Neural progenitor cell (in vitro differentiated cells): ENCODE measurements at regions not wholly inside any gene's neighbourhood (a gene's known extent, or its start where the extent isn't known, plus 50 kb on each side); places are given as distances from the start of the nearest gene placed in this dataset.
A peak's percentile ranks its signal among the peaks of the same experiment; 100 is the strongest.

ENCODE experiments used
- DNase-seq: peaks from one replicate; pipeline ENCODE4 v3.0.0-alpha.2; 2016; ENCODE audit warnings: low spot score
- H2AFZ ChIP-seq: fragments of 200-600 bp; sonication (generic); replicated peaks from 2 replicates; pipeline ENCODE4 v1.6.1; 2016; ENCODE audit warnings: antibody characterized with exemption
- H3F3A ChIP-seq: fragments of 200-600 bp; sonication (generic); 2 replicates; pipeline ENCODE4 v1.6.1; 2016; ENCODE audit warnings: antibody characterized with exemption, low read depth
- H3K27ac ChIP-seq: fragments of 200-600 bp; sonication (generic); 2 replicates; pipeline ENCODE4 v1.5.1; 2016; ENCODE audit warnings: mild to moderate bottlenecking
- H3K27me3 ChIP-seq: fragments of 200-600 bp; sonication (generic); 2 replicates; pipeline ENCODE4 v1.6.1; 2016; ENCODE audit warnings: mild to moderate bottlenecking, moderate library complexity
- H3K36me3 ChIP-seq: fragments of 200-600 bp; sonication (generic); 2 replicates; pipeline ENCODE4 v1.5.1; 2016
- H3K4me1 ChIP-seq: fragments of 200-600 bp; sonication (generic); 2 replicates; pipeline ENCODE4 v1.6.1; 2016; ENCODE audit warnings: mixed run types
- H3K4me2 ChIP-seq: fragments of 200-600 bp; sonication (generic); 2 replicates; pipeline ENCODE4 v1.6.1; 2016
- H3K4me3 ChIP-seq: fragments of 200-600 bp; sonication (generic); 2 replicates; pipeline ENCODE4 v1.5.1; 2016
- H3K79me2 ChIP-seq: fragments of 200-600 bp; sonication (generic); 2 replicates; pipeline ENCODE4 v1.6.1; 2016; ENCODE audit warnings: low read depth
- H3K9ac ChIP-seq: fragments of 200-600 bp; sonication (generic); 2 replicates; pipeline ENCODE4 v1.6.1; 2016
- H3K9me3 ChIP-seq: fragments of 200-600 bp; sonication (generic); 2 replicates; pipeline ENCODE4 v1.5.1; 2016; ENCODE audit warnings: low read depth
- H4K20me1 ChIP-seq: fragments of 200-600 bp; sonication (generic); 2 replicates; pipeline ENCODE4 v1.6.1; 2016; ENCODE audit warnings: low read depth
- H3K27ac Mint-ChIP-seq: 3 replicates; pipeline ENCODE4 v1.8.0; 2021; ENCODE audit warnings: mixed read lengths
- H3K27me3 Mint-ChIP-seq: 2 replicates; pipeline ENCODE4 v1.8.0; 2022; ENCODE audit warnings: low read depth, mild to moderate bottlenecking, inconsistent platforms, moderate library complexity, mixed read lengths; ENCODE audit not compliant: insufficient read depth
- H3K36me3 Mint-ChIP-seq: 3 replicates; pipeline ENCODE4 v1.8.0; 2021; ENCODE audit warnings: mixed read lengths
- H3K4me1 Mint-ChIP-seq: 3 replicates; pipeline ENCODE4 v1.8.0; 2021; ENCODE audit warnings: mixed read lengths
- H3K4me3 Mint-ChIP-seq: 3 replicates; pipeline ENCODE4 v1.8.0; 2021; ENCODE audit warnings: mild to moderate bottlenecking, moderate library complexity, mixed read lengths
- H3K9me3 Mint-ChIP-seq: 3 replicates; pipeline ENCODE4 v1.8.0; 2020; ENCODE audit warnings: mixed read lengths
- CTCF ChIP-seq: fragments of 200-600 bp; sonication (generic); IDR thresholded peaks from 2 replicates; pipeline ENCODE4 v1.5.1; 2017; ENCODE audit warnings: antibody characterized with exemption, mild to moderate bottlenecking
- EZH2 ChIP-seq: fragments of 200-600 bp; sonication (generic); IDR thresholded peaks from 2 replicates; pipeline ENCODE4 v1.6.1; 2017; ENCODE audit warnings: antibody characterized with exemption, mild to moderate bottlenecking, moderate library complexity
- EZH2phosphoT487 ChIP-seq: fragments of 200-600 bp; sonication (generic); IDR thresholded peaks from 2 replicates; pipeline ENCODE4 v1.6.1; 2017; ENCODE audit warnings: antibody characterized with exemption

- Mint-ChIP-seq H3K27ac (peak overlapping the region; percentile 99), H3K36me3 (no peaks in the 10 kb centered on the region), H3K4me3 (peak overlapping the region; percentile 85), H3K27me3 (no peaks in the 10 kb centered on the region), H3K4me1 (peaks cover 95% of the 10 kb centered on the region), H3K9me3 (no peaks in the 10 kb centered on the region)
- peaks cover 29% of the 10 kb centered on the region for H3K27me3 ChIP-seq
- H3K27ac ChIP-seq: peak overlapping the region; percentile 95
- TF ChIP-seq EZH2phosphoT487 (no peak), EZH2 (no peak), CTCF (peak; percentile 37)
- H3K79me2 ChIP-seq: no peaks in the 10 kb centered on the region
- H3K4me3 ChIP-seq: peak overlapping the region; percentile 46
- no peaks in the 10 kb centered on the region for H3K36me3 ChIP-seq
- peak overlapping the region; percentile 80 for H3K4me2 ChIP-seq
- peak; percentile 96 for DNase-seq
- H3K9ac ChIP-seq: peak overlapping the region; percentile 48
- H3K9me3 ChIP-seq: no peaks in the 10 kb centered on the region
- H3K4me1 ChIP-seq: peaks cover 76% of the 10 kb centered on the region
- no peaks in the 10 kb centered on the region for H4K20me1 ChIP-seq
- peak overlapping the region; percentile 75 for H2AFZ ChIP-seq
- H3F3A ChIP-seq: peaks cover 59% of the 10 kb centered on the region
Measured at GRCh38 chr15:38072348-38073177, 138.1 kb downstream of the TMCO5A start.

DNA sequence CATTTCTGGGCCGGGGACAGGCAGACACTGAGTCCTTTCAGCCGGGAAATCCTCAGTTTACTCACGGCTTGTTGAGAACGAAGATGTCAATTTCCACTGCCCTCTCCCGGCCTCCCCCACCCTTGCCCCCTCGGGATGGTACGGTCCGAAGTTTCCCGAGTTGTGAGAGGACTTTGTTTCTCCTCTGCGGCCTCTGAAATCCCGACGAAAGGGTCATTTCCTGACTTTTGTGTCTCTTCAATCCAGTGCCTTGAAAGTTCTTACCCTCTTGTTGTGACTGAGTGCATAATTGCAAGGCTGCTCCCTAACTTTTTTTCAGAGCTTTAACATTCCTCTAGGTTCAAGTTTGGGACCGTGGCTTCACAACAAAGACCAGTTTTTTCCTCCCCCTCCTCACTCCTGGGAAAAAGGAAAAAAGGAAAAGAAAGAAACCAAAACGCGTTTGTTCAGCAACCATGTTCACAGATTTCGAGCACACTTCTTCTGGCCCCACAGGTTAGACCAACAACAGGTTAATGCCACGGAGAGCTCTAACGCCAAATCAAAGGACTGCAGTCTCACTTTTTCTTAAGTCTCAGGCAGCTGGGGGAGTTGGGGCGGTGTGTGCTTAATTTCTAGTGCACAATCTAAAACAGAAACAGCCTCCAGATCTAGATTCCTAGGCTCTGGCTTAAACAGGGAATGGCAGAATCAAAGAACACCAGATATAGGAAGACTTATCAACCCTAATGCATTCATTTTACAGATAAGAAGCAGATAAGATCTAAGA is 138.9 kb downstream of the TMCO5A start:
- Mint-ChIP-seq H3K4me1 (peaks cover 91% of the 10 kb centered on the region), H3K27ac (peak overlapping the region; percentile 99), H3K4me3 (peak overlapping the region; percentile 85), H3K27me3 (no peaks in the 10 kb centered on the region), H3K36me3 (no peaks in the 10 kb centered on the region), H3K9me3 (no peaks in the 10 kb centered on the region)
- Histone ChIP-seq H3K27me3 (peaks cover 29% of the 10 kb centered on the region), H3K4me1 (peaks cover 74% of the 10 kb centered on the region), H4K20me1 (no peaks in the 10 kb centered on the region), H3K9me3 (no peaks in the 10 kb centered on the region), H3K9ac (peak overlapping the region; percentile 48), H3K36me3 (no peaks in the 10 kb centered on the region), H3K4me2 (peak overlapping the region; percentile 80), H3K79me2 (no peaks in the 10 kb centered on the region), H2AFZ (peak overlapping the region; percentile 75), H3F3A (peaks cover 52% of the 10 kb centered on the region), H3K4me3 (peak overlapping the region; percentile 46), H3K27ac (peak overlapping the region; percentile 95)
- TF ChIP-seq EZH2phosphoT487 (peak; percentile 28), CTCF (no peak), EZH2 (no peak)
- DNase-seq: peak; percentile 33

- peaks cover 67% of the 10 kb centered on the region for H3K4me1 ChIP-seq
- H3K9me3 ChIP-seq: no peaks in the 10 kb centered on the region
- Mint-ChIP-seq H3K27me3 (no peaks in the 10 kb centered on the region), H3K4me1 (peaks cover 84% of the 10 kb centered on the region), H3K4me3 (peak overlapping the region; percentile 85), H3K9me3 (no peaks in the 10 kb centered on the region), H3K36me3 (no peaks in the 10 kb centered on the region), H3K27ac (peak overlapping the region; percentile 99)
- H4K20me1 ChIP-seq: no peaks in the 10 kb centered on the region
- no peak for DNase-seq
- H3K36me3 ChIP-seq: no peaks in the 10 kb centered on the region
- peak overlapping the region; percentile 75 for H2AFZ ChIP-seq
- TF ChIP-seq CTCF (no peak), EZH2phosphoT487 (no peak), EZH2 (no peak)
- peak overlapping the region; percentile 95 for H3K27ac ChIP-seq
- no peaks in the 10 kb centered on the region for H3K79me2 ChIP-seq
- no peak overlapping the region for H3K9ac ChIP-seq
- peak overlapping the region; percentile 80 for H3K4me2 ChIP-seq
- H3K27me3 ChIP-seq: peaks cover 29% of the 10 kb centered on the region
- peaks cover 45% of the 10 kb centered on the region for H3F3A ChIP-seq
- H3K4me3 ChIP-seq: peak overlapping the region; percentile 46
Measured at GRCh38 chr15:38074029-38074428, 139.6 kb downstream of the TMCO5A start.
